ENCODE measurements at regions not wholly inside any gene's neighbourhood (a gene's known extent, or its start where the extent isn't known, plus 50 kb on each side); places are given as distances from the start of the nearest gene placed in this dataset.

DNA sequence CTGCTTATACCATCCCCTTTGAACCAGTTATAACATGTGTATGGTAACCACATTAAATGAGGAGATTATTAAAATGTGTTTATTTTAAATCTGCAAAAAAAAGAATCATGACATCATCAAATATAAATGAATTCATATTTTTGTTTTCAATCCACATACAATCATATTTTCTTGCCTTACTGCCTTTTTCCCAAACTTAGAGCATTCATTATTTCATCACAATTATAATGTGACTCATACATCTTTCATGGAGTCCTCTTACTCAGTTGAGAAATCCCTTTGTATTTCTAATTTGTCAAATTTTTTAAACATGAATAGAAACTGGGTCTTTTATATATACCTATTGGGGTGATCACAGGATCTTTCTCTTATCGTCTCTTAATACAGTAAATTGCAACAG lies 909.6 kb downstream of the DSC3 start:
- Histone ChIP-seq H3K4me3 (replicated peaks; ENCODE audit: low read depth, low read length) (no peak overlapping the region), H3K36me3 (ENCODE audit: control insufficient read depth, insufficient read depth, low read length) (no peaks in the 10 kb centered on the region), H3K27me3 (replicated peaks; ENCODE audit: control insufficient read depth, insufficient read depth, low read length) (no peaks in the 10 kb centered on the region)
- TF ChIP-seq, protein P1, sequence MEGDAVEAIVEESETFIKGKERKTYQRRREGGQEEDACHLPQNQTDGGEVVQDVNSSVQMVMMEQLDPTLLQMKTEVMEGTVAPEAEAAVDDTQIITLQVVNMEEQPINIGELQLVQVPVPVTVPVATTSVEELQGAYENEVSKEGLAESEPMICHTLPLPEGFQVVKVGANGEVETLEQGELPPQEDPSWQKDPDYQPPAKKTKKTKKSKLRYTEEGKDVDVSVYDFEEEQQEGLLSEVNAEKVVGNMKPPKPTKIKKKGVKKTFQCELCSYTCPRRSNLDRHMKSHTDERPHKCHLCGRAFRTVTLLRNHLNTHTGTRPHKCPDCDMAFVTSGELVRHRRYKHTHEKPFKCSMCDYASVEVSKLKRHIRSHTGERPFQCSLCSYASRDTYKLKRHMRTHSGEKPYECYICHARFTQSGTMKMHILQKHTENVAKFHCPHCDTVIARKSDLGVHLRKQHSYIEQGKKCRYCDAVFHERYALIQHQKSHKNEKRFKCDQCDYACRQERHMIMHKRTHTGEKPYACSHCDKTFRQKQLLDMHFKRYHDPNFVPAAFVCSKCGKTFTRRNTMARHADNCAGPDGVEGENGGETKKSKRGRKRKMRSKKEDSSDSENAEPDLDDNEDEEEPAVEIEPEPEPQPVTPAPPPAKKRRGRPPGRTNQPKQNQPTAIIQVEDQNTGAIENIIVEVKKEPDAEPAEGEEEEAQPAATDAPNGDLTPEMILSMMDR (IDR thresholded peaks at IDR 0.05; ENCODE audit: insufficient read depth, low read length, poor library complexity, severe bottlenecking), result no peak
- DNase-seq (ENCODE audit: extremely low read depth, insufficient read length), result no peak

DNA sequence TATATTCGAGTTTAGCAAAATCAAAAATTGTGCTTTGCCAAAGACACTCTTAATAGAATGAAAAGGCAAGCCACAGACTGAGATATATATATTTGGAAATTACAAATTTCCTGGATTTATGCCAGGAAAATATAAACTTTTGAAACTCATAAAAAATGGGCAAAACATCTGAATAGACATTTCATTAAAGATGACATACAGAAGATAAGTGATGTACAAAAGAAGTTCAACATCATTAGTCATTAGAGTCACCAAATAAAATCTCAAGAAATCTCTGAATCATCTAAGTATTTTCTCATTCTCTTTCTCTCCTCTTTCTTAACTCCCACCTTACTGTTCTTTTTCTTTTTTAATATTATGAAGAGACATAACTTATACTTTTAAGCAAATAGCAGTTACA lies 921.1 kb downstream of the DSC3 start:
- no peak for DNase-seq (ENCODE audit: extremely low read depth, insufficient read length)
- H3K36me3 ChIP-seq (ENCODE audit: control insufficient read depth, insufficient read depth, low read length), result no peaks in the 10 kb centered on the region
- H3K4me3 ChIP-seq (replicated peaks; ENCODE audit: low read depth, low read length), result no peak overlapping the region
- no peaks in the 10 kb centered on the region for H3K27me3 ChIP-seq (replicated peaks; ENCODE audit: control insufficient read depth, insufficient read depth, low read length)
- TF ChIP-seq, protein P1 (IDR thresholded peaks at IDR 0.05; ENCODE audit: insufficient read depth, low read length, poor library complexity, severe bottlenecking), result no peak

DNA sequence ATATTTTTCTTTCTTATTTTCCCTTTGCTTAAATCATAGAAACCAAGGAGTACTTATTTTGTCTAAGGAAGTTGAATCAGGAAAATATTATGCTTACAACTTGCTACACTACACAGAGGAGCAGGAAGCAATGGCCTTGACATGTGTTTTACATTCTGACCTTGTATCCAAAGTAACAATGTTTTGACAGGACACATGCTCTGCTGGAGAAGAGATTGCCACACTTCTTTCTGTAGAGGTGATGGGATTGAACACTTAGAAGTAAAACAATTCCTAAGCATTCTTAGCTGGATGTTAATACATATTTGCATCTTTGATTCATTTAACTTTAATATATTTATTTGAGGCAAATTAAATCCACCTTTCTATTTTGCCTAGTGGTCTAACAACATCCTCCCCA lies 929.1 kb downstream of the DSC3 start:
- TF ChIP-seq, protein P1 (IDR thresholded peaks at IDR 0.05; ENCODE audit: insufficient read depth, low read length, poor library complexity, severe bottlenecking), result no peak
- Histone ChIP-seq H3K4me3 (replicated peaks; ENCODE audit: low read depth, low read length) (no peak overlapping the region), H3K36me3 (ENCODE audit: control insufficient read depth, insufficient read depth, low read length) (no peaks in the 10 kb centered on the region), H3K27me3 (replicated peaks; ENCODE audit: control insufficient read depth, insufficient read depth, low read length) (no peaks in the 10 kb centered on the region)
- DNase-seq (ENCODE audit: extremely low read depth, insufficient read length), result no peak

DNA sequence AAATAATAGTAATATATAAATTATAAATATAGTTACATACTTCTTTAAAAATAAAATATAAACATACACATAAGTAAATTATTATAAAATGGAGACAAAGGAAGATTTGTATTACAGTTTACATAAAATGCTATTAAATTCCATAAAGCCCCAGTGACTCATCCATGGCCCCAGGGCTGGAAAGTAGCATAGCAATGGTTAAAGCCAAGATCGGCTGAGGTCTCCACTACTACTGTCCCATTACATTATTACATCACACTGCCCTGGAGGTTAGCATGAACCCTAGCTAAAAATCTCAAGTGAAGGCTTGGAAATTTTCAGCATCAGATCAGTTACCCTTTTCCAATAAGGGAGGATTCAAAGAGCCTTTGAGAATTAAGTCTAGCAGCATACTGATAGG lies 936.2 kb downstream of the DSC3 start:
- TF ChIP-seq, protein P1 (IDR thresholded peaks at IDR 0.05; ENCODE audit: insufficient read depth, low read length, poor library complexity, severe bottlenecking), result no peak
- no peaks in the 10 kb centered on the region for H3K36me3 ChIP-seq (ENCODE audit: control insufficient read depth, insufficient read depth, low read length)
- no peak for DNase-seq (ENCODE audit: extremely low read depth, insufficient read length)
- H3K4me3 ChIP-seq (replicated peaks; ENCODE audit: low read depth, low read length), result no peak overlapping the region
- no peaks in the 10 kb centered on the region for H3K27me3 ChIP-seq (replicated peaks; ENCODE audit: control insufficient read depth, insufficient read depth, low read length)

DNA sequence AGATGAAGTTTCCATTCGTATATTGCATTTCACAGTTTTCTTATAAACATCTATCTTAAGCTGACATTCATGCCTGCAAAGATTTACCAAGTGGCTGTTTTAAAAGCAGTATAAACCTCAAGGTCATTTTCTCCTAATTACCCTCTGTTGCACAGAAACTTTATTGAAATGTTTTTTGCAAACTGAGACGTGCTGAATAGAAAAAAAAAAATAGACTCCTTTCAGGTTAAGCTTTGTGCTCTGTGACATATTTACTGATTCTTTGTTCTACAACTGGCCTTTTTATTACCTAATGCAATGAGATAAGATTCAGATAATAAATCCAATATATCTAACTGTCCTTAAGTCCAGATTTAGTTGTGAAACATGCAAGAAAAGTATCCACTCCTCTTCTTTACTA lies 938.7 kb downstream of the DSC3 start:
- TF ChIP-seq, protein P1 (IDR thresholded peaks at IDR 0.05; ENCODE audit: insufficient read depth, low read length, poor library complexity, severe bottlenecking), result no peak
- no peaks in the 10 kb centered on the region for H3K27me3 ChIP-seq (replicated peaks; ENCODE audit: control insufficient read depth, insufficient read depth, low read length)
- DNase-seq (ENCODE audit: extremely low read depth, insufficient read length), result no peak
- no peaks in the 10 kb centered on the region for H3K36me3 ChIP-seq (ENCODE audit: control insufficient read depth, insufficient read depth, low read length)
- H3K4me3 ChIP-seq (replicated peaks; ENCODE audit: low read depth, low read length), result no peak overlapping the region

DNA sequence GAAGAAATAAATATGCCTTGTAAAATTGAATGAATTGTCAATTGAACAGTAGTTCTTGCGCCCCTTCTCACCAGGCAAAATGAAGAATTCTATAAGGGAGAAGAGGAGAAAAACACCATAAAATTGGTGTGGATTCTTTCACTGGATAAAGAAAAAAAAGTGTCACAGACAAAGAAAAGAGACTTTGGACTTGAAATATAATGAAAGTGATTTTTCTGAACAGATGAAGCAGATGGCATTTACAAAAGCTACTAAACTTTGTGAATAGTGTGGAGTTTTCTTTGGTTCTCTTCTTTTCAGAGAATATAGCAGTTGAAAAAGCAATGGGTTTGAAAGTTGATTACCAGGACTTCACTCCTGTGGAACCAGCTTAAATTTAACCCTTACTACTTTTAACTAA lies 945.7 kb downstream of the DSC3 start:
- no peaks in the 10 kb centered on the region for H3K36me3 ChIP-seq (ENCODE audit: control insufficient read depth, insufficient read depth, low read length)
- no peak overlapping the region for H3K4me3 ChIP-seq (replicated peaks; ENCODE audit: low read depth, low read length)
- TF ChIP-seq, protein P1 (IDR thresholded peaks at IDR 0.05; ENCODE audit: insufficient read depth, low read length, poor library complexity, severe bottlenecking), result no peak
- H3K27me3 ChIP-seq (replicated peaks; ENCODE audit: control insufficient read depth, insufficient read depth, low read length), result no peaks in the 10 kb centered on the region
- no peak for DNase-seq (ENCODE audit: extremely low read depth, insufficient read length)
